ENCODE measurements at regions not wholly inside any gene's neighbourhood (a gene's known extent, or its start where the extent isn't known, plus 50 kb on each side); places are given as distances from the start of the nearest gene placed in this dataset.

DNA sequence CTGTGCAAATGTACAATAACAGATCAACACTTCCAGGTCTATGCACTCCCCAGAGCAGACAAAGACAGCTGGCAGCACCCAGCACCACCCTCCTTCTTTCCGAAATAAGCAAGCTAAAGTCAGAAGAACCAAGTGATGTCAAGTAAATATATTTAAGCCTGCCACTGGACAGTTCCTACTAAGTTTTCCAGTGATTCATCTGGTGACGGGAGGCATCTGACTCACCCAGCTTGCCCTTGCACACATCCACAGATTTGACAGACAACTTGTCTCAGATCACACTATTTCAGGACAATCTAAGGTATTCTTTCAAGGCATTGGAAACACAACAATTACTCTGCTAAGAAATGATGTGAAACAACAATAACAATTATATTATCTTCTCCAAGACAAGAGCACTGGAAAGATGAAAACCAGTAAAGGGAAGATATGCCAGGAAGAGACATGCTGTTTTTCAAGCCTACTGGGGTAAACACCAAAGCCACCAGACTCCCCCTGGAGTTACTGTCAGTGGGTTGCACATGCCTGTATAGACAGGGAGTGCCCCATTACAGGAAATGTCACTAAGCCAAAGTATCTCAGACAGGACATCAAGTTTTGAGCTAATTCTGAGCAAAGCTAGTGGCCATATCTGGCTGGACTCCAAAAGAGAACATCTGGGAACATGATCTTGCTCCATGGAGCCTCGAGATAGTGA is 287.9 kb upstream of the KLHL29 start:
- H3K27ac ChIP-seq (ENCODE audit: low read depth in 2 of 2, low read length in 2 of 2) = no peak overlapping the region
- H3K9me3 ChIP-seq (ENCODE audit: control insufficient read depth in 2 of 2, low read length in 2 of 2) = no peaks in the 10 kb centered on the region
- H3K4me3 ChIP-seq (ENCODE audit: low read length in 2 of 2) = no peak overlapping the region
- no peaks in the 10 kb centered on the region for H3K36me3 ChIP-seq (ENCODE audit: control insufficient read depth in 2 of 2, insufficient read depth in 2 of 2, low read length in 2 of 2)
- H3K27me3 ChIP-seq (ENCODE audit: control insufficient read depth in 2 of 2, insufficient read depth in 2 of 2, low read length in 2 of 2) = no peaks in the 10 kb centered on the region
- no peaks in the 10 kb centered on the region for H3K4me1 ChIP-seq (ENCODE audit: control insufficient read depth in 2 of 2, insufficient read depth in 2 of 2, low read length in 2 of 2)
- H3K9ac ChIP-seq (ENCODE audit: low read depth in 1 of 2, low read length in 2 of 2) = no peak overlapping the region

DNA sequence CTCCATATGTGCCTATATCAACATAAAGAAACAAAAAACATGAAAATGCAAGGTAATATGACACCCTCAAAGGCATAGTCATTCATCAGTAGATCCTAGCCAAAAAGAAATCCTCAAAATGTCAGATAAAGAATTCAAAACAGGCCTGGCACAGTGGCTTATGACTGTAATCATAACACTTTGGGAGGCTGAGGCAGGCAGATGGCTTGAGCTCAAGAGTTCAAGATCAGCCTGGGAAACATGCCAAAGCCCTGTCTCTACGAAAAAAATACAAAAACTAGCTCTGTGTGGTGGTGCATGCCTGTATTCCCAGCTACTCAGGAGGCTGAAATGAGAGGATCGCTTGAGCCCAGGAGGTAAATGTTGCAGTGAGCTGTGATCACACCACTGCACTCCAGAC is 284.6 kb upstream of the KLHL29 start:
- H3K27ac ChIP-seq (ENCODE audit: low read depth in 2 of 2, low read length in 2 of 2) = no peak overlapping the region
- no peaks in the 10 kb centered on the region for H3K4me1 ChIP-seq (ENCODE audit: control insufficient read depth in 2 of 2, insufficient read depth in 2 of 2, low read length in 2 of 2)
- H3K27me3 ChIP-seq (ENCODE audit: control insufficient read depth in 2 of 2, insufficient read depth in 2 of 2, low read length in 2 of 2) = no peaks in the 10 kb centered on the region
- H3K9ac ChIP-seq (ENCODE audit: low read depth in 1 of 2, low read length in 2 of 2) = no peak overlapping the region
- H3K36me3 ChIP-seq (ENCODE audit: control insufficient read depth in 2 of 2, insufficient read depth in 2 of 2, low read length in 2 of 2) = no peaks in the 10 kb centered on the region
- H3K9me3 ChIP-seq (ENCODE audit: control insufficient read depth in 2 of 2, low read length in 2 of 2) = no peaks in the 10 kb centered on the region
- H3K4me3 ChIP-seq (ENCODE audit: low read length in 2 of 2) = no peak overlapping the region

DNA sequence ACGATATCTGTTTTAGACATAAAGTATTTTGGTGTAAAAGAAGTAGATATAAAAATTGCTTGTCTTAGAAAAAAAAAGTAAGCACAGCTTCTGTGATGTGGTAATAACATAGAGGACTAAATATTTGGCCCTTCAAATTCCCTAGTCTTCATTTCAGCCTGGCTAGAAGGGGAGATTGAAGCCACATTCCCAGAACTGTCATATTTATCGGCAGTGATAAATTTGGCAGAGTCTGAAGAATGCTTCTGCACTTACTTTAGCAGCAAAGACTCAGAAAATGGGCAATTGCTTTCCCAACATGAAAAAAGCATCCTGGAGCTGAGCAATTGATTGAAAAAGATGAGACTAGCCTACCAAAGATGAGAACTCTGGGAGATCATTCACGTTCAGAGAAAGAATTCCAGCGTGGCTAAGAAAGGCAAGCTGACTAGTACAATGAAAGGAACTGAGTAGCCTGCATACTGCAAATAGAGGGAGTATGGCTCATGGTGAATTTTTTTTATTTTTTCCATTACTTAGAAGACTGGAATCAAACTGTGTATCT is 278.7 kb upstream of the KLHL29 start:
- H3K27ac ChIP-seq (ENCODE audit: low read depth in 2 of 2, low read length in 2 of 2) = no peak overlapping the region
- no peaks in the 10 kb centered on the region for H3K27me3 ChIP-seq (ENCODE audit: control insufficient read depth in 2 of 2, insufficient read depth in 2 of 2, low read length in 2 of 2)
- no peak overlapping the region for H3K4me3 ChIP-seq (ENCODE audit: low read length in 2 of 2)
- H3K9ac ChIP-seq (ENCODE audit: low read depth in 1 of 2, low read length in 2 of 2) = no peak overlapping the region
- H3K36me3 ChIP-seq (ENCODE audit: control insufficient read depth in 2 of 2, insufficient read depth in 2 of 2, low read length in 2 of 2) = no peaks in the 10 kb centered on the region
- no peaks in the 10 kb centered on the region for H3K9me3 ChIP-seq (ENCODE audit: control insufficient read depth in 2 of 2, low read length in 2 of 2)
- no peaks in the 10 kb centered on the region for H3K4me1 ChIP-seq (ENCODE audit: control insufficient read depth in 2 of 2, insufficient read depth in 2 of 2, low read length in 2 of 2)

DNA sequence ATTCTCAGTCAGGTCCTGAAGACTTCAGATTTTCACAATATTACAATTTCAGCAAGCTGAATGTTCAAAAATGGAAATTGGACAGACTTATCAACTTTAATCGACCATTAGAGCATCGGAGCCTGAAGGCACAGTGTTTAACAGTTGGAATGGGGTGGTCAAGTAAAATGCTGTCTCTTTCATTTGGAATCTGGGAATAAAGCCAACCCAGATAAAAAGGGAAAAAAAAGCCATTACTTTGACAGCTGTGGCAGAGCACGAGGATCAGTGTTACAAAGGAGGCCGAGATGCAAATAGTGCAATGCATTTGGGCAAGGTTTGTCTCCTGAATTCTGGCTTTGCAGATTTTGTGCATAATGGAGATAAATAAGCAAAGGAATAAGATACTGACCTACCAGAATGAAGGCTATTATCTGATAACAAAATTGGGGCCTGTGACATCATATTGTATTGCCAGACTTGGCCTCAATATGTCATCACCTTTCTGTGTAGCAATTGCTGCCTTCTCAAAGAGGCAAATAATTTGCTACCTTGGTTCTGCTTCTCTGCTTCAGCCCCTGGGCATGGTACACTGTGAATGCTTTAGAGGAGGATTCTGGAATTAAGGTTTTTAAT is 277.5 kb upstream of the KLHL29 start:
- Histone ChIP-seq H3K4me1 (ENCODE audit: control insufficient read depth in 2 of 2, insufficient read depth in 2 of 2, low read length in 2 of 2) (no peaks in the 10 kb centered on the region), H3K9ac (ENCODE audit: low read depth in 1 of 2, low read length in 2 of 2) (no peak overlapping the region), H3K4me3 (ENCODE audit: low read length in 2 of 2) (no peak overlapping the region), H3K9me3 (ENCODE audit: control insufficient read depth in 2 of 2, low read length in 2 of 2) (no peaks in the 10 kb centered on the region), H3K27ac (ENCODE audit: low read depth in 2 of 2, low read length in 2 of 2) (no peak overlapping the region), H3K36me3 (ENCODE audit: control insufficient read depth in 2 of 2, insufficient read depth in 2 of 2, low read length in 2 of 2) (no peaks in the 10 kb centered on the region), H3K27me3 (ENCODE audit: control insufficient read depth in 2 of 2, insufficient read depth in 2 of 2, low read length in 2 of 2) (no peaks in the 10 kb centered on the region)

DNA sequence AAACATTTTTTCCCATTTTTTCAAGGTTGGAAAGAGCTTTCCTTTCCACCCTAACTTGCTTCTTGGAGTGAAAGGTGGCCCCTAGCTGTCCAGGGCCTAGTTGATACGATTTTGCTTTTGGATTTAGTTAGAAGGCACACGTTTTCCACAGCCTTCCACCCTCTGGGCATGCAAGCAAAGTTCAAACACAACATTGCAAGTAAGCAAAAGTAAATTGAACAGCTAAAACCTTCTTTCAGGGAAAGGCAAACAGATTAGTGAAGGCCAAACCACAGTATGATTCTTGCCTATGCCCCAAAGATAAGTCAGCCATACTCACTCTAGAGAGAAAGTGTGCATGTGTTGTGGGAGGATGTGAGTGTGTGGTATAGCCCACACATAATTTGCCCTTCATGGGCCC is 273.7 kb upstream of the KLHL29 start:
- no peaks in the 10 kb centered on the region for H3K36me3 ChIP-seq (ENCODE audit: control insufficient read depth in 2 of 2, insufficient read depth in 2 of 2, low read length in 2 of 2)
- no peaks in the 10 kb centered on the region for H3K9me3 ChIP-seq (ENCODE audit: control insufficient read depth in 2 of 2, low read length in 2 of 2)
- no peak overlapping the region for H3K4me3 ChIP-seq (ENCODE audit: low read length in 2 of 2)
- no peaks in the 10 kb centered on the region for H3K27me3 ChIP-seq (ENCODE audit: control insufficient read depth in 2 of 2, insufficient read depth in 2 of 2, low read length in 2 of 2)
- H3K27ac ChIP-seq (ENCODE audit: low read depth in 2 of 2, low read length in 2 of 2) = no peak overlapping the region
- no peak overlapping the region for H3K9ac ChIP-seq (ENCODE audit: low read depth in 1 of 2, low read length in 2 of 2)
- H3K4me1 ChIP-seq (ENCODE audit: control insufficient read depth in 2 of 2, insufficient read depth in 2 of 2, low read length in 2 of 2) = no peaks in the 10 kb centered on the region

DNA sequence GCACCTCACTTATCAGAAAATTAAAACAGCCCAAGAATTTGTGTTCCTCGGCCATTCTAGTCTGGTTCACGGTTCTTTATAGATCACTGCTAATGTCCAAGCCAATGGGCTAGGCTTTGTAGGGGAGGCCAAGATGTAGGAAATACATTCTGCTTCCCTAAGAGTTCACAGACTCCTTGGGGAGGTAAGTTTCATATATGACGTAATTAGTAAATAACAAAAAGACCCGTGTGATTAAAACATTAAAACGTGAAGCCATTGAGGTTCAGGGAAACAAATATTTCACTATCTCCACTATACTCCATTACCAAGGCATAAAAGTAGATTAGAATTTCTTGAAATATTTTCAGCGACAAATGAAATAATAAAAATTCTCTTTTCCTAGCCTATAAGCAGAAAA is 272.5 kb upstream of the KLHL29 start:
- no peaks in the 10 kb centered on the region for H3K4me1 ChIP-seq (ENCODE audit: control insufficient read depth in 2 of 2, insufficient read depth in 2 of 2, low read length in 2 of 2)
- H3K27ac ChIP-seq (ENCODE audit: low read depth in 2 of 2, low read length in 2 of 2) = no peak overlapping the region
- H3K9me3 ChIP-seq (ENCODE audit: control insufficient read depth in 2 of 2, low read length in 2 of 2) = no peaks in the 10 kb centered on the region
- no peaks in the 10 kb centered on the region for H3K27me3 ChIP-seq (ENCODE audit: control insufficient read depth in 2 of 2, insufficient read depth in 2 of 2, low read length in 2 of 2)
- no peaks in the 10 kb centered on the region for H3K36me3 ChIP-seq (ENCODE audit: control insufficient read depth in 2 of 2, insufficient read depth in 2 of 2, low read length in 2 of 2)
- H3K9ac ChIP-seq (ENCODE audit: low read depth in 1 of 2, low read length in 2 of 2) = no peak overlapping the region
- H3K4me3 ChIP-seq (ENCODE audit: low read length in 2 of 2) = no peak overlapping the region

DNA sequence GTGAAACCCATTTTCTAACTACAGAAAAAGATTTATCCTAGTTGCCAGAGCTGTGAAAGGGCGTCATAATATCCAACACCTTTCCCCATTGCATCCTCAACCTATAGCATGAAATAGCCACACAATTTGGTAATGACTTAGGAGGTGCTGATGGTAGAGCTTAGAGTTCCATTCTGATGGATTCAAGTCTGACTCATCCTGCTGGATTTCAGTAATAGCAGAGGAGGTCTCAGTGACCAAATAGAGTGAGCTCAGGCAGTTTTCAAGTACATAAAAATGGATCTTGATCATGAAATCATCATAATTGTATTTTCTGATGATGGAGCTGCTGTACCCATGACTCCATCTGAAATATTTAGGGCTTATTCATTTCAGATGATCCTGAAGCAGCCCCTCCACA is 270.7 kb upstream of the KLHL29 start:
- H3K9ac ChIP-seq (ENCODE audit: low read depth in 1 of 2, low read length in 2 of 2) = no peak overlapping the region
- H3K4me3 ChIP-seq (ENCODE audit: low read length in 2 of 2) = no peak overlapping the region
- no peaks in the 10 kb centered on the region for H3K9me3 ChIP-seq (ENCODE audit: control insufficient read depth in 2 of 2, low read length in 2 of 2)
- no peaks in the 10 kb centered on the region for H3K4me1 ChIP-seq (ENCODE audit: control insufficient read depth in 2 of 2, insufficient read depth in 2 of 2, low read length in 2 of 2)
- no peak overlapping the region for H3K27ac ChIP-seq (ENCODE audit: low read depth in 2 of 2, low read length in 2 of 2)
- no peaks in the 10 kb centered on the region for H3K27me3 ChIP-seq (ENCODE audit: control insufficient read depth in 2 of 2, insufficient read depth in 2 of 2, low read length in 2 of 2)
- H3K36me3 ChIP-seq (ENCODE audit: control insufficient read depth in 2 of 2, insufficient read depth in 2 of 2, low read length in 2 of 2) = no peaks in the 10 kb centered on the region

DNA sequence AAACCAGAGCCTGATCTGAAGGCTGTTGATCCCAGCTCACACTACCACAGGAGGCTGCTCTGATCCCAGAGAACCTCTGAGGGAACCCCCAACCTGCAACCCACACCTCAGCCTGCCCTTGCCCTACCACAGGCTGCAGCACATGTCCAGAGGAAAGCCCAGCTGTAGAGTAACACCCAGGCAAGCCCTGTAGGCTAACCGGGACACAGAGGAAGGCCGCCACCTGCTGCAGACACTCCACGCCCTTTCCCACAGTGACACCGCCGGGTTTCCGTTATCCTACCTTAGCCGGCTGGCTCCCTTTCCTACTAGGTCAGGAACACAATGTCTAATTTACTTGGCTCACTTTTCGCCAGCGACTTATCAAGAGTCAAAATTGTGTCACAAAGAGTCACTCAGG is 266.7 kb upstream of the KLHL29 start:
- H3K36me3 ChIP-seq (ENCODE audit: control insufficient read depth in 2 of 2, insufficient read depth in 2 of 2, low read length in 2 of 2) = no peaks in the 10 kb centered on the region
- no peak overlapping the region for H3K9ac ChIP-seq (ENCODE audit: low read depth in 1 of 2, low read length in 2 of 2)
- no peak overlapping the region for H3K4me3 ChIP-seq (ENCODE audit: low read length in 2 of 2)
- no peaks in the 10 kb centered on the region for H3K4me1 ChIP-seq (ENCODE audit: control insufficient read depth in 2 of 2, insufficient read depth in 2 of 2, low read length in 2 of 2)
- H3K9me3 ChIP-seq (ENCODE audit: control insufficient read depth in 2 of 2, low read length in 2 of 2) = no peaks in the 10 kb centered on the region
- no peak overlapping the region for H3K27ac ChIP-seq (ENCODE audit: low read depth in 2 of 2, low read length in 2 of 2)
- H3K27me3 ChIP-seq (ENCODE audit: control insufficient read depth in 2 of 2, insufficient read depth in 2 of 2, low read length in 2 of 2) = no peaks in the 10 kb centered on the region

DNA sequence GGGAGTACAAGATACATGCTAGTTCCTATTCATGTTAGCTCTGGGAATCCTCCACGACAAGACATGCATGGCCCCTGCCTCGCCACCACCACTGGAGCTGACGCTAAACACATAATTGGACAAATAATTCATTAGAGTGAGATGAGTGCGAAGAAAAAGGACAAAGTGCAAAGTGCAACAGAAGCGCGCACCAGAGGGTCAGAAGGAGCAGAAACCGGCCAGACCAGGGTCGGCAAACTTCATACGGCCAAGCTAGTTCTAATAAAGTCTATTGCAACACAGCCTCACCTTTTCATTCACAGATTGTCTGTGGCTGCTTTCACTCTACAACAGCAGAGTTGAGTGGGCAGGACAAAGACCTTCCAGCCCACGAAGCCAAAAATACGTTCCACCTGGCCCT is 266.1 kb upstream of the KLHL29 start:
- no peak overlapping the region for H3K27ac ChIP-seq (ENCODE audit: low read depth in 2 of 2, low read length in 2 of 2)
- H3K36me3 ChIP-seq (ENCODE audit: control insufficient read depth in 2 of 2, insufficient read depth in 2 of 2, low read length in 2 of 2) = no peaks in the 10 kb centered on the region
- no peaks in the 10 kb centered on the region for H3K4me1 ChIP-seq (ENCODE audit: control insufficient read depth in 2 of 2, insufficient read depth in 2 of 2, low read length in 2 of 2)
- no peaks in the 10 kb centered on the region for H3K27me3 ChIP-seq (ENCODE audit: control insufficient read depth in 2 of 2, insufficient read depth in 2 of 2, low read length in 2 of 2)
- H3K9ac ChIP-seq (ENCODE audit: low read depth in 1 of 2, low read length in 2 of 2) = no peak overlapping the region
- no peaks in the 10 kb centered on the region for H3K9me3 ChIP-seq (ENCODE audit: control insufficient read depth in 2 of 2, low read length in 2 of 2)
- no peak overlapping the region for H3K4me3 ChIP-seq (ENCODE audit: low read length in 2 of 2)

DNA sequence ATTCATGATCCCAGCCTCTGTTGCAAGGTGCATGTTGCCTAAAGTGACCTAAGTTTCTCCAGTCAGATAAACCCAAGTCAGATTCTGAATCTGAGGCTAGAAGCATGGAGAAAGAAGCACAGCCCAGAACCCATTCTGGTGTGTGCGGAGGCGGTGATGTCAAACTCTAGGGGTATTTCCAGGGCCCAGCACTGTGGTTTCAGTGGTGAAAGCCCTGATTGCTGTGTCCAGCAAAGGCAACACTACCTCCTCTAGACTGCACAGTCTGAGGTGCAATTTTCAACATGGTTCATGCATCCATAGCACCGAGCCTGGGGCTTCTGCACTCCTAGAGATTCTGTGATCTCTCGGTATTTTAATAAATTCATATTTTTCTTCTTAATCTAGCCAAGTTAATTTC is 264.8 kb upstream of the KLHL29 start:
- no peak overlapping the region for H3K9ac ChIP-seq (ENCODE audit: low read depth in 1 of 2, low read length in 2 of 2)
- no peak overlapping the region for H3K4me3 ChIP-seq (ENCODE audit: low read length in 2 of 2)
- H3K36me3 ChIP-seq (ENCODE audit: control insufficient read depth in 2 of 2, insufficient read depth in 2 of 2, low read length in 2 of 2) = no peaks in the 10 kb centered on the region
- no peaks in the 10 kb centered on the region for H3K9me3 ChIP-seq (ENCODE audit: control insufficient read depth in 2 of 2, low read length in 2 of 2)
- no peaks in the 10 kb centered on the region for H3K4me1 ChIP-seq (ENCODE audit: control insufficient read depth in 2 of 2, insufficient read depth in 2 of 2, low read length in 2 of 2)
- no peaks in the 10 kb centered on the region for H3K27me3 ChIP-seq (ENCODE audit: control insufficient read depth in 2 of 2, insufficient read depth in 2 of 2, low read length in 2 of 2)
- H3K27ac ChIP-seq (ENCODE audit: low read depth in 2 of 2, low read length in 2 of 2) = no peak overlapping the region

All from mucosa of rectum (tissue), 2 donors.